HepG2 (cell line): ENCODE measurements at regions not wholly inside any gene's neighbourhood (a gene's known extent, or its start where the extent isn't known, plus 50 kb on each side); places are given as distances from the start of the nearest gene placed in this dataset.

ENCODE experiments used
- ATAC-seq: fragments of 200-7000 bp; cut with Tn5 transposase; 3 replicates; pipeline ENCODE4 v1.9.1; 2020; ENCODE audit warnings: mild to moderate bottlenecking, moderate library complexity
- BruUV-seq: library from RNA; stranded (reverse); fragments of 400-500 nt; replicated peaks from 2 replicates; lab custom pipeline; 2021; lab: Mats Ljungman, UMichigan
- CTCF ChIA-PET: fragments of 300-600 bp; formaldehyde crosslinking; extraction: SDS; loops from one replicate; lab custom pipeline; 2021; ENCODE audit warnings: low total read pairs, inconsistent platforms, low intra/inter-chr PET ratio; lab: Yijun Ruan, JAX
- POLR2A ChIA-PET: fragments of 350-600 bp; sonication (Branson Sonifier 250); formaldehyde crosslinking; loops from one replicate; lab custom pipeline; 2020; ENCODE audit warnings: antibody characterized with exemption, inconsistent platforms; lab: Yijun Ruan, JAX
- DNase-seq: peaks from one replicate; pipeline ENCODE4 v3.0.0-alpha.2; 2015; ENCODE audit warnings: low spot score
- FAIRE-seq: peaks from 3 replicates; lab custom pipeline; 2011; peaks lifted over from hg19 to GRCh38; lab: Jason Lieb, UNC
- H2AFZ ChIP-seq: one replicate; pipeline ENCODE4 v1.6.1; 2011; ENCODE audit warnings: low read length, inconsistent platforms
- H3K27ac ChIP-seq: fragments of 300-600 bp; 3 replicates; pipeline ENCODE4 v1.8.0; 2011; ENCODE audit warnings: mixed run types, mild to moderate bottlenecking, mixed read lengths, low read length, inconsistent platforms; ENCODE audit not compliant: insufficient read depth; ENCODE audit errors: extremely low read length
- H3K27me3 ChIP-seq, 2 experiments: fragments of 200-600 bp in 1 of 2; 2 replicates in 1 of 2; 3 replicates in 1 of 2; pipeline versions ENCODE4 v1.6.0 to v1.8.0; 2011; ENCODE audit warnings: low read length in 2 of 2, mild to moderate bottlenecking in 2 of 2, moderate library complexity in 2 of 2, inconsistent platforms in 1 of 2; ENCODE audit not compliant: insufficient read depth in 2 of 2, control insufficient read depth in 1 of 2
- H3K36me3 ChIP-seq, 2 experiments: fragments of 200-600 bp in 1 of 2; replicated peaks in 1 of 2; 2 replicates in 1 of 2; 3 replicates in 1 of 2; pipeline versions ENCODE4 v1.5.1 to v1.8.0; 2011; ENCODE audit warnings: low read length in 2 of 2, inconsistent platforms in 1 of 2; ENCODE audit not compliant: insufficient read depth in 2 of 2, control insufficient read depth in 1 of 2
- H3K4me1 ChIP-seq: 2 replicates; pipeline ENCODE4 v1.5.1; 2012; ENCODE audit warnings: low read length, inconsistent platforms; ENCODE audit not compliant: insufficient read depth
- H3K4me2 ChIP-seq: 2 replicates; pipeline ENCODE4 v1.6.0; 2011; ENCODE audit warnings: low read depth, low read length, inconsistent platforms
- H3K4me3 ChIP-seq, 3 experiments: fragments of 200-600 bp in 1 of 3; sonication (generic), shearing (Covaris generic) in 1 of 3; replicated peaks in 1 of 3; 2 replicates each; pipeline ENCODE4 v1.5.1; 2011 to 2016; ENCODE audit warnings: low read length in 3 of 3, inconsistent platforms in 2 of 3, low read depth in 2 of 3, mild to moderate bottlenecking in 2 of 3, control low read depth in 1 of 3, mixed read lengths in 1 of 3; ENCODE audit not compliant: insufficient read depth in 1 of 3
- H3K79me2 ChIP-seq: one replicate; pipeline ENCODE4 v1.6.1; 2011; ENCODE audit warnings: low read length, inconsistent platforms; ENCODE audit not compliant: insufficient read depth
- H3K9ac ChIP-seq: 2 replicates; pipeline ENCODE4 v1.6.0; 2011; ENCODE audit warnings: mild to moderate bottlenecking, low read depth, low read length, inconsistent platforms; ENCODE audit not compliant: insufficient read depth
- H3K9me3 ChIP-seq: 2 replicates; pipeline ENCODE4 v1.5.1; 2012; ENCODE audit warnings: mild to moderate bottlenecking, low read length
- H4K20me1 ChIP-seq: 2 replicates; pipeline ENCODE4 v1.6.0; 2011; ENCODE audit warnings: inconsistent platforms, mild to moderate bottlenecking, low read length, moderate library complexity; ENCODE audit not compliant: insufficient read depth
- BCL6 ChIP-seq: IDR thresholded peaks from 2 replicates; pipeline ENCODE4 v1.6.1; 2016; ENCODE audit warnings: missing genetic modification reagents, missing compliant biosample characterization
- CAMTA2 ChIP-seq: sonication (generic); formaldehyde crosslinking; IDR thresholded peaks from 2 replicates; pipeline ENCODE4 v1.4.0; 2020; ENCODE audit warnings: mild to moderate bottlenecking, missing genetic modification reagents, borderline replicate concordance
- HMG20A ChIP-seq: IDR thresholded peaks from 2 replicates; pipeline ENCODE4 v1.6.1; 2016; ENCODE audit warnings: borderline replicate concordance
- HNRNPLL ChIP-seq: fragments of 200-400 bp; formaldehyde crosslinking; IDR thresholded peaks from 2 replicates; pipeline ENCODE4 v1.6.1; 2017; ENCODE audit warnings: mild to moderate bottlenecking, low read depth, low read length; ENCODE audit not compliant: poor library complexity, severe bottlenecking
- IKZF1 ChIP-seq: fragments of 450-650 bp; IDR thresholded peaks from 2 replicates; pipeline ENCODE4 v1.7.1; 2016
- KLF9 ChIP-seq: IDR thresholded peaks from 2 replicates; pipeline ENCODE4 v1.6.1; 2016; ENCODE audit warnings: low read depth
- NBN ChIP-seq: fragments of 450-650 bp; conservative IDR thresholded peaks from 2 replicates; pipeline ENCODE4 v1.6.1; 2017
- PHB2 ChIP-seq: fragments of 450-650 bp; IDR thresholded peaks from 2 replicates; pipeline ENCODE4 v1.6.1; 2018; ENCODE audit not compliant: partially characterized antibody
- RFX1 ChIP-seq: fragments of 450-650 bp; IDR thresholded peaks from 2 replicates; pipeline ENCODE4 v1.6.1; 2017
- SOX5 ChIP-seq: IDR thresholded peaks from 2 replicates; pipeline ENCODE4 v1.6.1; 2016; ENCODE audit warnings: borderline replicate concordance
- SRY ChIP-seq: sonication (generic); formaldehyde crosslinking; IDR thresholded peaks from 2 replicates; pipeline ENCODE4 v1.8.0; 2022; ENCODE audit warnings: mild to moderate bottlenecking, missing genetic modification reagents
- SYNCRIP ChIP-seq: fragments of 200-400 bp; formaldehyde crosslinking; IDR thresholded peaks from 2 replicates; pipeline ENCODE4 v1.6.1; 2018; ENCODE audit warnings: mild to moderate bottlenecking, low read depth, low read length; ENCODE audit not compliant: insufficient read depth
- TGIF2 ChIP-seq: IDR thresholded peaks from 2 replicates; pipeline ENCODE4 v1.6.1; 2016; ENCODE audit warnings: control low read depth, missing compliant biosample characterization
- ZFP1 ChIP-seq: IDR thresholded peaks from 2 replicates; pipeline ENCODE4 v1.6.1; 2016
- ZFP41 ChIP-seq: sonication (generic); formaldehyde crosslinking; IDR thresholded peaks from 2 replicates; pipeline ENCODE4 v1.4.0; 2020; ENCODE audit warnings: mild to moderate bottlenecking, missing genetic modification reagents, borderline replicate concordance
- ZNF160 ChIP-seq: sonication (generic); formaldehyde crosslinking; IDR thresholded peaks from 2 replicates; pipeline ENCODE4 v1.8.0; 2022; ENCODE audit warnings: mild to moderate bottlenecking, inconsistent platforms, missing genetic modification reagents
- ZNF235 ChIP-seq: sonication (generic); formaldehyde crosslinking; IDR thresholded peaks from 2 replicates; pipeline ENCODE4 v1.8.1; 2023; ENCODE audit warnings: mild to moderate bottlenecking, missing genetic modification reagents, borderline replicate concordance
- ZNF775 ChIP-seq: sonication (generic); formaldehyde crosslinking; IDR thresholded peaks from 2 replicates; pipeline ENCODE4 v1.4.0; 2020; ENCODE audit warnings: missing genetic modification reagents, mild to moderate bottlenecking, moderate library complexity, borderline replicate concordance
- WGBS: methylation state at CpG from one replicate; pipeline ENCODE4 v1.1.6; 2017; ENCODE audit warnings: low lambda C conversion rate; 5-methylcytosine and 5-hydroxymethylcytosine counted together
- in situ Hi-C: cut with HindIII; loops from 2 replicates; pipeline ENCODE4 v1.10.0; 2017; ENCODE audit warnings: low pct_unique_long_range_greater_than_20kb; ENCODE audit not compliant: extremely low pct_ligation_motif_present
- intact Hi-C: fragments of 100-400 bp; cut with micrococcal nuclease; formaldehyde crosslinking; loops from one replicate; pipeline ENCODE4 v1.10.0; 2022; ENCODE audit not compliant: unreplicated experiment
- TF ChIP-seq, protein P1 (sequence below): IDR thresholded peaks from 2 replicates; pipeline ENCODE4 v1.6.1; 2016; ENCODE audit warnings: missing compliant biosample characterization, missing genetic modification reagents, borderline replicate concordance
- TF ChIP-seq, protein P2 (sequence below): sonication (generic); formaldehyde crosslinking; IDR thresholded peaks from 2 replicates; pipeline ENCODE4 v1.8.0; 2022; ENCODE audit warnings: mild to moderate bottlenecking, missing genetic modification reagents; ENCODE audit not compliant: insufficient replicate concordance

GRCh38 chr13:26501641-26502040 is 55.8 kb upstream of the WASF3 start:
- FAIRE-seq (no peak), DNase-seq (no peak), ATAC-seq (no peak)
- Histone ChIP-seq H3K79me2 (no peaks in the 10 kb centered on the region), H3K4me2 (no peak overlapping the region), H3K9ac (no peak overlapping the region), H3K27ac (no peak overlapping the region), H3K36me3 (no peaks in the 10 kb centered on the region), H3K27me3 (peaks cover 4 to 27% of the 10 kb centered on the region in 2 experiments; a peak in 4 of 5 replicates), H3K4me3 (no peak overlapping the region), H2AFZ (no peak overlapping the region), H3K4me1 (no peaks in the 10 kb centered on the region), H4K20me1 (no peaks in the 10 kb centered on the region), H3K9me3 (no peaks in the 10 kb centered on the region)
- intact Hi-C loops = loop anchor here (1.0 kb wide), 1 partner anchor 28 kb away; no protein-coding TSS in a partner anchor
- no TSS peak for BruUV-seq
- TF ChIP-seq HMG20A (CRISPR knock-in tag) (no peak), NBN (no peak), SOX5 (CRISPR knock-in tag) (no peak), ZFP41 (CRISPR knock-in tag) (no peak), KLF9 (CRISPR knock-in tag) (no peak), CAMTA2 (no peak), IKZF1 (no peak), PHB2 (no peak), TGIF2 (no peak), HNRNPLL (no peak), ZNF775 (CRISPR knock-in tag) (no peak), ZNF235 (CRISPR knock-in tag) (no peak), ZNF160 (CRISPR knock-in tag) (no peak), SRY (no peak), ZFP1 (CRISPR knock-in tag) (no peak), SYNCRIP (no peak), RFX1 (no peak), BCL6 (CRISPR knock-in tag) (no peak)
- TF ChIP-seq, protein P1, sequence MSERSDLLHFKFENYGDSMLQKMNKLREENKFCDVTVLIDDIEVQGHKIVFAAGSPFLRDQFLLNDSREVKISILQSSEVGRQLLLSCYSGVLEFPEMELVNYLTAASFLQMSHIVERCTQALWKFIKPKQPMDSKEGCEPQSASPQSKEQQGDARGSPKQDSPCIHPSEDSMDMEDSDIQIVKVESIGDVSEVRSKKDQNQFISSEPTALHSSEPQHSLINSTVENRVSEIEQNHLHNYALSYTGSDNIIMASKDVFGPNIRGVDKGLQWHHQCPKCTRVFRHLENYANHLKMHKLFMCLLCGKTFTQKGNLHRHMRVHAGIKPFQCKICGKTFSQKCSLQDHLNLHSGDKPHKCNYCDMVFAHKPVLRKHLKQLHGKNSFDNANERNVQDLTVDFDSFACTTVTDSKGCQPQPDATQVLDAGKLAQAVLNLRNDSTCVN (CRISPR knock-in tag) = no peak
- TF ChIP-seq, protein P2, sequence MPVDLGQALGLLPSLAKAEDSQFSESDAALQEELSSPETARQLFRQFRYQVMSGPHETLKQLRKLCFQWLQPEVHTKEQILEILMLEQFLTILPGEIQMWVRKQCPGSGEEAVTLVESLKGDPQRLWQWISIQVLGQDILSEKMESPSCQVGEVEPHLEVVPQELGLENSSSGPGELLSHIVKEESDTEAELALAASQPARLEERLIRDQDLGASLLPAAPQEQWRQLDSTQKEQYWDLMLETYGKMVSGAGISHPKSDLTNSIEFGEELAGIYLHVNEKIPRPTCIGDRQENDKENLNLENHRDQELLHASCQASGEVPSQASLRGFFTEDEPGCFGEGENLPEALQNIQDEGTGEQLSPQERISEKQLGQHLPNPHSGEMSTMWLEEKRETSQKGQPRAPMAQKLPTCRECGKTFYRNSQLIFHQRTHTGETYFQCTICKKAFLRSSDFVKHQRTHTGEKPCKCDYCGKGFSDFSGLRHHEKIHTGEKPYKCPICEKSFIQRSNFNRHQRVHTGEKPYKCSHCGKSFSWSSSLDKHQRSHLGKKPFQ (CRISPR knock-in tag) = no peak
- POLR2A ChIA-PET = no interaction called here
- WGBS = 23% methylated on average over 6 of the region's 8 CpGs
- in situ Hi-C loops = loop anchor here (5.0 kb wide), 1 partner anchor 319 kb away; no protein-coding TSS in a partner anchor
- CTCF ChIA-PET = no interaction called here
